ENCODE measurements at regions not wholly inside any gene's neighbourhood (a gene's known extent, or its start where the extent isn't known, plus 50 kb on each side); places are given as distances from the start of the nearest gene placed in this dataset.
A peak's percentile ranks its signal among the peaks of the same experiment; 100 is the strongest.
"Not testable (repeated sequence)": the region's sequence is repeated elsewhere in the genome, so short reads cannot be mapped to it uniquely, and the experiment has no call there.

DNA sequence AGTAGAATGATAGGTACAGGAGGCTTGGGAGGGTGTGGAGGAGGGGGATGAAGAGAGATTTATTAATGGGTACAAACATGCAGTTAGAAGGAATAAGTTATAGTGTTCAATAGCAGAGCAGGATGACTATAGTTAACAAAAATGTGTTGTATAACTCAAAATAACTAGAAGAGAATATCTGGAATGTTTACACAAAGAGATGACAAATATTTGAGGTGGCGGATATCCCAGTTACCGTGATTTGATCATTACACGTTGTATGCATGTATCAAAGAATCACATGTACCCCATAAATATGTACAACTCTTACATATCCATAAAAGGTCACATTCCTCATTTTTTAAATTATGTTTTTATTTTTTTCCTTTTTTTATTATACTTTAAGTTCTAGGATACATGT is 456.6 kb downstream of the MAGEB5 start:
- intact Hi-C loops (cut with DNase I): no loop called here
- no peak for DNase-seq (ENCODE audit: low spot score)

DNA sequence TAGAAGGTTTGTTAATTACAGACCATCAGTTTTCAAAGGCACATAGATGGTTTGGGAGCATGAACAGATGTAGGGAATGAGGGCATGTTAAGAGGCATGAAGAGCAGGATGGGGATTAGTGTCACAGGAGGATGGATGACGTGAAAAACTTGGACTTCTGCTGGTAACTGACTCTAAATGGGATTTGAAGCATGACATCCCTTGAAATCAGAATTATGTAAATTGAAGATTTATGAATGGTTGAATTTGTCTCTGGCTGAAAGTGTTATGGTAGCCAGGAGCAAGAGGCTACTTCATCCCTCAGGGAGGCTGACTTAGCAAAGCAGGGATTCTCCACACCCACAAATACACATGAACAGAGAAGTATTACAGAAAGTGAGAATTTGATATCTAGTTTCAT is 454.6 kb downstream of the MAGEB5 start:
- DNase-seq (ENCODE audit: low spot score): no peak
- intact Hi-C loops (cut with DNase I): no loop called here

DNA sequence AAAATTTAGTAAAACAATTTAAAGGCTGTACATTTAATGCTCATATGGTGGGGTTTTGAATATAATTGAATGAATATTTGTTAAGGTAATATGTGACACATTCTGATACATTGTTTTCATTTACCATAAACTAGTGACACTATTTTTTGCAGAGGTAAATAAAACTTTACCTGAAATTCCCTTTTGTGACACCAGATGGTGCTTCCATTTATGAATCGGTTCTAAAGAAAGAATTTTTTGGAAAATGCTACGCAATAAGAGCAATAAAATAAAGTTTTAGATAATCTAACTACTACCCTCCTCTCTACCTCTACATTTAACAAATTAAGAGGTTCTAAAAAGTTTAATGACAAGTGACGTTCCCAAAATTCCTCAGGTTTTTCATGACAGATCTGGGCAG is 448.9 kb downstream of the MAGEB5 start:
- DNase-seq (ENCODE audit: low spot score): no peak
- intact Hi-C loops (cut with DNase I): no loop called here

DNA sequence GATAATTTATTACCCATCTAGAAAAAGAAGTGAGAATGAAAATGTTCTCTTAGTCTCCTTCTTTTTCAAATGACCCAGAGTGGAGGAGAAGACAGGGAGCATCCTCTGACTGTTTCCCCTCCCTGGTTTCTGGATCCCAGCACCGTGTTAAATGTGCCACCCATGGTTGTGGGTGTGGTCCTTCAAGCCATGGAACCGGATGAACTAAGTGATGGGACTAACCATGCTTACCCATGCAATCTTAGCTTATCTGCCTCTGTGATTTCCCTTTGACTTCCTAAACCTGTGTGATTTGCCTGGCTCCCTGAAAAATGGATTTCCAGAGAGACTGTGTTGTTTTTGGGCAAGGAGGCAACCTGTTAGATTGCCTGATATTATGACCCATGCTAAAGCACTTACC is 437.1 kb downstream of the MAGEB5 start:
- intact Hi-C loops (cut with DNase I): no loop called here

DNA sequence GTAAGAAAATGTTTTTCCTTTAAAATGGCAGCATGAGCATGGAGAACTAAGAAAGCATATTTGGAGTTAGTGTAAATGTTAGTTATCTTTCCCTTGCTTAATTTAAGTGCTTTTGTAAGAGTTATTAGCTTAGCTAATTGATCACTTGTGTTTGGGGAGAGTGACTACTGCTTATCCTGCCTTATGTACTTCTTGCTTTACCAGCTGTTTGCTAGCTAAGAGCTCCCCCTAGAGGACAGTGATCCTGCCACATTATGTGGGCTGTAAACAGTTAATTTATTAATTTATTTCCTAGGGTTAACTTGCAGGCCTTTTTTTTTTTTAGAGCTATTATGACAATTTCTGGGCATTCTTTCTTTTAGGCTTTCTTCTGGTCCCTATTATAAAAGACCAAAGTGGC is 435.8 kb downstream of the MAGEB5 start:
- no peak for DNase-seq (ENCODE audit: low spot score)
- intact Hi-C loops (cut with DNase I): no loop called here

More for the DNA sequence above, 437.1 kb downstream of the MAGEB5 start:
- peak; percentile 10 for DNase-seq (ENCODE audit: low spot score)

DNA sequence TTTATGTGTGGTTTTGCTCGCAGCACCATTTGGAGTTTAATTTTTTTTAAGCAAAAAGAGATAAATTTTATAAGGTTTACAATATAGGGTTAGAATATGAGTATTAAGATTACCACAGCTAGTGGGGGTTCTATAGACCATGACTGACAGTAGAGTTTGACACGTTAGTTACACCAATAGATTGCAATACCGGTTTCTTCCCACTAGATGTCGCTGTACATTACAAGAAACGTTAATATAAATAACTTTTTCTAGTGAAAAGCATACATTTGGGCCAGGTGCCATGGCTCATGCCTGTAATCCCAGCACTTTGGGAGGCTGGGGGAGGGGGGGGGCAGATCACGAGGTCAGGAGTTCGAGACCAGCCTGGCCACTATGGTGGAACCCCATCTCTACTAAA is 433.6 kb downstream of the MAGEB5 start:
- no peak for DNase-seq (ENCODE audit: low spot score)
- intact Hi-C loops (cut with DNase I): no loop called here

DNA sequence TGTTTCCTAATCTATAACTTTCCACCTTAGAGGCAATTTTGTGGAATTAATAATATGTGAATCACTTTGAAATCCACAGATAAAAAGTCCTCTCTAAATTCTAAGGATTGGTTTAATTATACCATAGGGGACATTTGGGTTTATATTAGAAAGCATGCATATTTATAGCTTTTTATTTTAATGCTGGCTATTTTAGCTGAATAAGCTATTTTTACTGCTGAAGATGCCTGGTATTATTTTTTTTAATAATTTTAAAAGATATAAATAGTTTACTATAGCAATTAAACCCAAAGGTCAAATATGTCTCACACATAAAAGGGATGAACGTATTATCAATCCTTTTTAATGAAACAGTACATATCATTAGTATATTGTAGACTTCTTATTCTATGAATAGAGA is 415.4 kb downstream of the MAGEB5 start:
- intact Hi-C loops (cut with DNase I): no loop called here
- no peak for DNase-seq (ENCODE audit: low spot score)

DNA sequence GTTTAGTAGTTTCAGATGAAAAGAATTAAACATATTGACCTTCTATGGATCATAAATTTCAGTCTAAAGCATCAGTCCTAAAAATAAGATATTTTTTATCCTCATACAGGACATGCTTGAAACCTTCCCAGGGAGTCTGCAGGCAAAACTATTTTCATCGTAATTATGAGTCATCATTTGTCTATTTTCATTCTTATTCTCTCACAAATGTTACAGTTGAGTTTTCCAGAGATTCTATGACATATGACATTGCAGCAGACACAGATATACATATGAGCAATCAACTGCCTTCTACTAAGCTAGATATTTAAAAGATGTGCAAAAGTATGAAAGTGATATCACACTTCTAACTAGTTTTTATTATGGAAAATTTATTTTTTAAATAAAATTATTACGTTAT is 398.0 kb downstream of the MAGEB5 start:
- intact Hi-C loops (cut with DNase I): no loop called here
- no peak for DNase-seq (ENCODE audit: low spot score)

DNA sequence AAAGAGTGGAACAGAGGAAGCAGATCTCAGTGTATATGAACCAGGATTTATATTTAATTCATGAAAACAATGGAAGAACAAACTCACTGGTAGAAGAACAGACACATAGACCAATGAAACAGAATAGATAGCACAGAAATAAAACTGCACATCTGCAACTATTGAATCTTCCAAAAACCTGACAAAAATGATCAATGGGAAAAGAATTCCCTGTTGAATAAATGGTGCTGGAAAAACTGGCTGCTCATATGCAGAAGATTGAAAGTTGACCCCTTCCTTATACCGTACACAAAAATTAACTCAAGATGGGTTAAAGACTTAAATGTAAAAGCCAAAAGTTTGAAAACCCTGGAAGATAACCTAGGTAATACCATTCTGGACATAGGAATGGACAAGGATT is 391.0 kb downstream of the MAGEB5 start:
- intact Hi-C loops (cut with DNase I): no loop called here
- DNase-seq (ENCODE audit: low spot score): no peak

DNA sequence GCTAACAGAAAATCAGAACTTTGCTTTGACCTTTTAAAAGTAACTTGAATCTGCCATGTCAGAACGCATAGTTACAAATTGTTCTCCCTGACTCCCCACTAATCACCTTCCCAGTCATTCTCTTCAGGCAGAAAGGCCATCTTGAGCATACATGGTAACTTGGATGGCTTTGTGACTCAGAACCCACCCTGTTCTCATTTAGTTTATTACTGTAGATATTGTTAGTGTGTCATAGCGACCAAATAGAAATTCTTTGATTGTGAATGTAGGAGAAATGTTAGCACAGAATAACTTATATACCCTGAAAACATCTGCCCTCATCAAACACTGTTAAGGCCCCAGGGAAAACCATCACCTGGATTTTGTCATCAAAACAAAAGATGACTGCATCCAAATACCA is 382.0 kb downstream of the MAGEB5 start:
- intact Hi-C loops (cut with DNase I): no loop called here

DNA sequence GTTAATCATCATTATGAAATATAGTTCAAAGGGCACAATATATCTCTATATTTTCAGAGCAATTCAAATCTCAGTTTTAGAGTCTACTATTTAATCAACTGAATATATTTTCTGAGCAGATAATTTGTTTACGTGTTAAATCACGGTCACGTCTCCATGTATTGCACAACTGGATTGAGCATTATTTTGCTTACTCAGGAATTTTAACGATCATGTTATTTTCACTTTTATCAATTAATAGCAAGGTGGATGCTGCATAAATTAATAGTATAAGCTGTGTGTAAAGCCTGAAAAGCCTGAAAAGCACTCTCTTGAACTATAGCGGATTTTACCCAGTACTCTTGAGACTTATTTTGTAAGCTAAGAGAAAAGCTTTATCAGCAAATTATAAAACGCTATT is 374.9 kb downstream of the MAGEB5 start:
- DNase-seq (ENCODE audit: low spot score): no peak

More for the DNA sequence above, 382.0 kb downstream of the MAGEB5 start:
- DNase-seq (ENCODE audit: low spot score): no peak

DNA sequence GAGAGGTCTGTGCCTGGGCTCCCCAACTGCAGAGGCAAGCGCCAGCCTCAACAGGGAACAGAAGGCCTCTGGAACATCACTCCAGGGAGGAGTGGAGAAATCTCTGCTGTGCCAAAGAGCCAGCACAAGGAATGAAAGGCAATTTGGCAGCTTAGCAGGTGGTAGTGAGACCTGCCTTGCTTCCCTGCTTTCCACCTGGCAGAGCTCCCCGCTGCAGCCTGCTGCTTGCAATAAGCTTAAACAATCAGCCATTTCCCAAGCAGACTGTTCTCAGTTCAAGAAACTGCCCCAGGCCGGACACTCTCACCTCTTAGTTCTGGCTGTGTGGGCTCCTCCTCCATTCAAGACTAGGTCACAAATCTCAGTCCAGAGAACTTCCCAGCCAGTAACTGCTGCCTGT is 370.6 kb downstream of the MAGEB5 start:
- no peak for DNase-seq (ENCODE audit: low spot score)
- intact Hi-C loops (cut with DNase I): no loop called here

More for the DNA sequence above, 374.9 kb downstream of the MAGEB5 start:
- intact Hi-C loops (cut with DNase I): no loop called here

DNA sequence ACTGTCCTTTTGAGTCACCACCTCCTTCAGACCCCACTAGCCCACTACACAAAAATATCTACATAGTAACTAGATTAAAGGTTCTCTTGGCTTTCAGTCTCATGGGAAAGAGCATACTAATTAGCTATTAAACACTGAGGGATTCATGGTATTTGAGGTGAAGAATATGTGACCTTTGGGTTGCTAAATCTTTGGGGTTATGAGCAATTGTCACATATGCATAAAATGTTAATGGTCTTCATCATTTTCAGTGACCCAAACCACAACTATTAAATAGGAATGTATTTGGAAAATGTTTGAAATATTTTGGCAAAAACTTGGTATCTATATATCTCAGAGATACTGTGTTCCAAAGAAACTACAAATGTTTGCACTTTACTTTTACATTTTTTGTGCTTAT is 365.1 kb downstream of the MAGEB5 start:
- no peak for DNase-seq (ENCODE audit: low spot score)
- intact Hi-C loops (cut with DNase I): no loop called here

DNA sequence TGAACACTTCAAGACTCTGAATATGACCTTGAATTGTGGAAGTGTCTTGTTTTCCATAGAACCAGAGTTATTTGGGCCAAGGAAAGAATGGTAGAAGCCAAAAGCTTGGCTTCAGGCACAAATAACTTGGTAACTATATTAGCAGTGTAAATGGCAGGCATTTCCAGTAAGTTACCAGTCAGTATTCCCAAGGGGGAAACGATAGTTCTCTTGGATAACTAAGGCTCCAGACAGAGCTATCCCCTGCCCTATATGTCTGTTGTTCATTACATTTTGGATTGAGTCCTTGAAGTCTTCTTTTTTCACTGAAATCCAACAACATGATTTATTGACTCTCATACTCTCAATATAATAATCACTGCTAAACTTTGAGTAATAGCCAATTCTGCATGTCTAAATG is 364.1 kb downstream of the MAGEB5 start:
- DNase-seq (ENCODE audit: low spot score): no peak
- intact Hi-C loops (cut with DNase I): no loop called here

DNA sequence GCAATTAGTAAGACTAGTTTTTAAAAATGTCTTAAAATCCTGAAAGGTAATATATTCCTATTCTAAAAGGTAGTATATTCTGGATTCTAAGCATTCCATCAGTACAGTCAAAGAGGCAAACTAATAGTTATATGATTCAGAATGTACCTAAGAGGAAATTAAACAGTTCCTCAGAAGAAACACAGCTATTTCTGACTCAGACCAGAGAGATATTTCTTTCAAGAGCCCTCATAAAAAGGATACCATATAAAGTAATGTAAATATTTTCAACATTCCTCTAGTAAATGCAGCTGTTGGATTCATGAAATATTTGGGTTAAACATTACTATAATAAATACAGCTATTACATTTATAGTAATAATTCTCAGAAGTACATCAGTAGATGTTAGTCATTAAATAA is 358.3 kb downstream of the MAGEB5 start:
- intact Hi-C loops (cut with DNase I): no loop called here
- DNase-seq (ENCODE audit: low spot score): no peak

DNA sequence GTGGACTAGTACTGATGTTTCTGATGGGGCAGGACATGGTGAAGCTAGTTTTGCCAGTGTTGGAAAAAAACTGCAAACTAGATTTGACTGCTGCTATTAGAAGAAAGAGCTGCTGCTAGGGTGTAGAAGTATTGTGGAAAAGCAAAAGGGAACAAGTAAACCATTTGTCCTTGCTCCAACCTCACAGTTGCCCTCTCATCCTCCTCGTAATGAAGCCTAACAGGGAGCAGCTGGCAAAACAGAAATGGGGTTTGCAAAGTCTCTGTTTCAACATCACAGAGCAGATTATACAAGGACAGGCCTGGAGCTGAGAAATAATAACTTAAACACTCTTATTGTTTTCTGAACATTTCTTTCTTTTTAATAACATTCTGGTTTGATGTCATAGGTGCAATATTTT is 346.2 kb downstream of the MAGEB5 start:
- DNase-seq (ENCODE audit: low spot score): no peak
- intact Hi-C loops (cut with DNase I): loop anchor here in 1 of 2 donors (5.0 kb wide), 1 partner anchor 555 kb away; no protein-coding TSS in a partner anchor

DNA sequence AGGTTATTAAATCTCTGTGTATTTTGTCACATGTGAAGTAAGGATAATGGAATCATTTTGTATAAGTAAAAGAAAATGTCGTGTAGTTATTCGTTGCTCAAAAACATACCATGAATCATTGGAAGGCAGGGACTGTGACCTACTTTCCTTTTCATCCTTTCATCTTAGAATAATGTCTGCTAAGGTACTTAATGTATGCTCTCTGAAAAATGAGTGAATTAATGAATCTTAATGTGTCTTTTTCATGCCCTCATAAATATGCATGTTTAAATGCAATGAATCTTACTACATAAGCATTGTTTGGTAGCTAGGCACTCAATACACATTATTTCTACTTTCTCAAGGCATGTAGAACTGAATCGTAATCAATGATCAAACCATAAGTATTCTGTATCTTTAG is 343.9 kb downstream of the MAGEB5 start:
- intact Hi-C loops (cut with DNase I): loop anchor here in 1 of 2 donors (5.0 kb wide), 1 partner anchor 553 kb away; no protein-coding TSS in a partner anchor
- DNase-seq (ENCODE audit: low spot score): no peak

DNA sequence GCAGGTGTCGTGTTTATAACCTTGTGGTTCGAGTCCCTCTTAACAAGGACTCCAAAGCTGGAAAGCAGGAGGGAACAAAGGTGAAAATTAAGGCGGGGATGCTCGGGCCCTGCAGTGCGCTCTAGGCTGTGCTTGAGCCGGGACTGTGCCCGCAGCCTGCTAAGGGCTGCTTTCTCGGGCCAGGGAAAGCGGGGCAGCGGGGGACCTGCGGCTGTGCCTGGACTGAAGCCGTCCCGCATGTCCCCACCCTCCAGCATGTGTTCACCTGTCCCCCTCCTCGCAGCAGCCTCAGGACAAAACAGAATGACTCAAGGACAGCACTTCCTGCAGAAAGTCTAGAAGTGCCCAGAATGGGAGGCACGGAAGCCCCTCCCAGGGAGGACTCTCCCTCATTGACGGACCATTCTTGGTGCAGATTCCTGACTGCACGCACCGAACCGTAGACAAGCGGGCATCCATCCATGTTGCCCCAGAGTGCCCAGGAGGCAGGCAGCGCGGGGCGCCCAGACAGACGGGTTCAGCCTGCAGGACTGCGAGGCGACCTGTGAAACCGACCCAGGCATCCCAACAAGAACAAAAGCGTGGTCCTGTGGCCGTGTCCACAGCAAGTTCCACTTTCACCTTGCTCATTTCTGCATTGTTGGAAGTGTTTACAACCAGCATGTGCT is 342.9 kb downstream of the MAGEB5 start:
- peak; percentile 75 for DNase-seq (ENCODE audit: low spot score)
- intact Hi-C loops (cut with DNase I): no loop called here

DNA sequence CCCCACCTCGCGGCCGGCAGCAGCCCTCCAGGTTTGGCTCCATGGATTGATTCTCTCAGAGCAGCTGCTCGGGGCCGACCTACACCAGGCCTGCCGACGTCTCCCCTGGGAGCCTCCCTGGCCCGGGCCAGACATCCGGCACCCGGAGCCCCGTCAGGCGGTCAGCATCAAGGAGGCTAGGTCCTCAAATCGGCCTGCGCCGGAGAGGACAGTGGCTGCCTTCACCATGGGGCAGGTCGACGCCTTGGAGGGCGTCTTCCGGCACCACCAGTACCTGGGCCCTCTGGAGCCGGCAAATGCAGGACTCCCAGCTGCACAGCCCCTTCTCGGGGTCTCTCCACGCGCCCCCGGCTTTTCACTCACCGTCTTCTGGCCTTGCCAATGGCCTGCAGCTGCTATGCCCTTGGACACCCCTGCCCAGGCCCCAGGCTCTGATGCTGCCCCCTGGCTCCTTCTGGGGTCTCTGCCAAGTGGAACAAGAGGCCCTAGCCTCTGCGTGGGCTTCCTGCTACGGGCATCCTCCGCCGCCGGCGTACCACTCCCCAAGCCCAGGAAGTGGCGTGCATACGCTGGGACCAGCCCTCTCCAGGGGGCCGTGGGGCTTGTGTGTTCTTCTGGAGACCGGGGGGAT is 341.8 kb downstream of the MAGEB5 start:
- intact Hi-C loops (cut with DNase I): no loop called here
- peak; percentile 78 for DNase-seq (ENCODE audit: low spot score)

DNA sequence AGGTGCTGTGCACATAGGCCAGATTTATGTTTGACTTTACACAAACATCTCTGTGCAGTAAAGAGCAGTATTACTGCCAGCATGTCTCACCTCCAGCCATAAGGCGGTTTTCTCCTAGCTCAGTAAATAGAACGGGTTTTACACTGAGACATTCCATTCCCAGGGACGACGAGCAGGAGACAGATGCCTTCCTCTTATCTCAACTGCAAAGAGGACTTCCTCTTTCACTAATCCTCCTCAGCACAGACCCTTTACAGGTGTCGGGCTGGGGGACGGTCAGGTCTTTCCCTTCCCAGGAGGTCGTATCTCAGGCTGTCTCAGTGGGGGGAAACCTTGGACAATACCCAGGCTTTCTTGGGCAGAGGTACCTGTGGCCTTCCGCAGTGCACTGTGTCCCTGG is 309.8 kb downstream of the MAGEB5 start:
- DNase-seq (ENCODE audit: low spot score): not testable (repeated sequence)

DNA sequence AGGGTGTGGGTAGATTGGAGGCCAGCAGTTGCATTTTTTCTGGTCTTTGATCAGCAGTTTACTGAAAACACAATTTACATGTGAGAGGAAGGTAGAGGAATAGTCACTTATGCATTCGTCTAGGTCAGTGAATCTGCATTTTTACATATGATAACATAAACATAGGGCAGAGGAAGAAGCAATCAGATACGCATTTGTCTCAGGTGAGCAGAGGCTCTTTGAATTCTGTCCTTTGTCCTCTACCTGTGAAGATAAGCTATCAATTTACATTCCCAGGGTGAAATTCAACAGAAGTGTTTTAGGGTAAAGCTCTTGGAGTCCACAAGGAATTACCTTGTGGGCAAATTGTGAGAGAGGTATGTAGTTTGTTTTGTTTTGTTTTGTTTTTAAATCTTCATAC is 306.5 kb downstream of the MAGEB5 start:
- intact Hi-C loops (cut with DNase I): no loop called here
- no peak for DNase-seq (ENCODE audit: low spot score)

More for the DNA sequence above, 309.8 kb downstream of the MAGEB5 start:
- intact Hi-C loops (cut with DNase I): not testable (repeated sequence)
